A673 (cell line): ENCODE measurements at regions not wholly inside any gene's neighbourhood (a gene's known extent, or its start where the extent isn't known, plus 50 kb on each side); places are given as distances from the start of the nearest gene placed in this dataset.

Experiments used
- BruUV-seq: library from RNA; stranded (reverse); fragments of 400-500 nt; replicated peaks from 2 replicates; lab custom pipeline; 2021; lab: Mats Ljungman, UMichigan
- CTCF ChIA-PET: fragments of 300-600 bp; sonication (Branson Sonifier 250); formaldehyde crosslinking; loops from one replicate; lab custom pipeline; 2022; ENCODE audit warnings: antibody characterized with exemption; lab: Charles Lee
- POLR2A ChIA-PET: fragments of 300-600 bp; sonication (Branson Sonifier 250); formaldehyde crosslinking; loops from one replicate; lab custom pipeline; 2022; ENCODE audit warnings: antibody characterized with exemption; ENCODE audit not compliant: low non-redundant PET; lab: Charles Lee
- DNase-seq: peaks from one replicate; pipeline ENCODE4 v3.0.0-alpha.2; 2015; ENCODE audit warnings: low spot score
- H3K27ac ChIP-seq: fragments of 200-600 bp; sonication (generic); 2 replicates; pipeline ENCODE4 v1.5.1; 2016; ENCODE audit warnings: mixed run types, low read depth, mild to moderate bottlenecking, mixed read lengths, antibody characterized with exemption, low read length; ENCODE audit not compliant: poor library complexity, severe bottlenecking
- H3K27me3 ChIP-seq: fragments of 200-600 bp; sonication (generic); replicated peaks from 2 replicates; pipeline ENCODE4 v1.6.1; 2017; ENCODE audit warnings: mixed run types, low read depth, mild to moderate bottlenecking, mixed read lengths, antibody characterized with exemption, low read length; ENCODE audit not compliant: insufficient read depth, poor library complexity
- H3K36me3 ChIP-seq: fragments of 200-600 bp; sonication (generic); 2 replicates; pipeline ENCODE4 v1.6.1; 2016; ENCODE audit warnings: mixed run types, mild to moderate bottlenecking, mixed read lengths, antibody characterized with exemption, low read length; ENCODE audit not compliant: insufficient read depth, poor library complexity, severe bottlenecking
- H3K4me1 ChIP-seq: fragments of 200-600 bp; sonication (generic); 2 replicates; pipeline ENCODE4 v1.6.1; 2017; ENCODE audit warnings: mixed run types, mild to moderate bottlenecking, mixed read lengths, antibody characterized with exemption, low read length; ENCODE audit not compliant: insufficient read depth, poor library complexity, severe bottlenecking
- H3K4me3 ChIP-seq: fragments of 200-600 bp; sonication (generic); 2 replicates; pipeline ENCODE4 v1.5.1; 2016; ENCODE audit warnings: low read depth, mixed run types, mild to moderate bottlenecking, mixed read lengths, low read length; ENCODE audit not compliant: poor library complexity, severe bottlenecking
- H3K9me3 ChIP-seq: fragments of 200-600 bp; sonication (generic); 2 replicates; pipeline ENCODE4 v1.6.1; 2016; ENCODE audit warnings: mixed run types, low read depth, mild to moderate bottlenecking, mixed read lengths, antibody characterized with exemption, low read length; ENCODE audit not compliant: poor library complexity, severe bottlenecking
- CTCF ChIP-seq: fragments of 300-800, 200-600 bp; sonication (generic); conservative IDR thresholded peaks from 2 replicates; pipeline ENCODE4 v1.5.1; 2017; ENCODE audit warnings: low read depth, mild to moderate bottlenecking, antibody characterized with exemption, low read length, moderate library complexity, mixed read lengths
- EZH2 ChIP-seq: fragments of 200-600 bp; sonication (generic); IDR thresholded peaks from 2 replicates; pipeline ENCODE4 v1.6.1; 2017; ENCODE audit warnings: borderline replicate concordance, low read depth, mild to moderate bottlenecking, mixed read lengths, antibody characterized with exemption, low read length; ENCODE audit not compliant: poor library complexity, severe bottlenecking
- intact Hi-C: fragments of 100-400 bp; cut with micrococcal nuclease; formaldehyde crosslinking; loops from one replicate; pipeline ENCODE4 v1.10.0; 2022; ENCODE audit not compliant: unreplicated experiment

GRCh38 chr16:48014349-48015135 is 141.3 kb downstream of the ABCC12 start:
- intact Hi-C loops: no loop called here
- Histone ChIP-seq H3K4me1 (no peaks in the 10 kb centered on the region), H3K36me3 (no peaks in the 10 kb centered on the region), H3K27ac (no peak overlapping the region), H3K4me3 (no peak overlapping the region), H3K9me3 (no peaks in the 10 kb centered on the region), H3K27me3 (no peaks in the 10 kb centered on the region)
- CTCF ChIA-PET: no interaction called here
- TF ChIP-seq EZH2 (no peak), CTCF (no peak)
- peak; percentile 15 for DNase-seq
- no TSS peak for BruUV-seq
- POLR2A ChIA-PET: no interaction called here

DNA sequence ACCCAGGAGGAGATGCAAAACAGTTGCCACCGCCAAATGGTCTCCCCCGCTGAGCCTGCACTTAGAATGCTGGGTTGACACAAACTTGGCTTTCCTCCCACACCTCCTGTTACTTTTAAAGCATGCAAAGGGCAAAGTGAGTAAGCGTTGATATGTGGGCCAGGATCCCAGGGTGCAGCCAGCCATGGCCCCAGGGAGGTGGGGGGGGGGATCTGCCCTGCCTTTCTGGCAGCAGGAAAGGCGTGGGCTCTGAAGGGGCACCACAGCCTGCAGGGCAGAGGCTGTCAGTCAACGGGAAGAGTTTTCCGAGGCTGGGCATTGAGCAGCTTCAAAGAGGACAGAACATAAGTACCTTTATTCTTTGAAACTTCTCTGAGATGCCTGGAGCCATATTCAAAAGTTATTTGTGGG is 142.3 kb downstream of the ABCC12 start:
- intact Hi-C loops: no loop called here
- CTCF ChIA-PET: interaction anchor here (1.0 kb wide), 1 partner anchor 976 kb away, joined by 5 read pairs; no protein-coding TSS in a partner anchor
- Histone ChIP-seq H3K4me1 (no peaks in the 10 kb centered on the region), H3K27me3 (no peaks in the 10 kb centered on the region), H3K27ac (no peak overlapping the region), H3K9me3 (no peaks in the 10 kb centered on the region), H3K36me3 (no peaks in the 10 kb centered on the region), H3K4me3 (no peak overlapping the region)
- POLR2A ChIA-PET: no interaction called here
- peak; percentile 82 for DNase-seq
- TF ChIP-seq CTCF: no peak
- BruUV-seq: no TSS peak

DNA sequence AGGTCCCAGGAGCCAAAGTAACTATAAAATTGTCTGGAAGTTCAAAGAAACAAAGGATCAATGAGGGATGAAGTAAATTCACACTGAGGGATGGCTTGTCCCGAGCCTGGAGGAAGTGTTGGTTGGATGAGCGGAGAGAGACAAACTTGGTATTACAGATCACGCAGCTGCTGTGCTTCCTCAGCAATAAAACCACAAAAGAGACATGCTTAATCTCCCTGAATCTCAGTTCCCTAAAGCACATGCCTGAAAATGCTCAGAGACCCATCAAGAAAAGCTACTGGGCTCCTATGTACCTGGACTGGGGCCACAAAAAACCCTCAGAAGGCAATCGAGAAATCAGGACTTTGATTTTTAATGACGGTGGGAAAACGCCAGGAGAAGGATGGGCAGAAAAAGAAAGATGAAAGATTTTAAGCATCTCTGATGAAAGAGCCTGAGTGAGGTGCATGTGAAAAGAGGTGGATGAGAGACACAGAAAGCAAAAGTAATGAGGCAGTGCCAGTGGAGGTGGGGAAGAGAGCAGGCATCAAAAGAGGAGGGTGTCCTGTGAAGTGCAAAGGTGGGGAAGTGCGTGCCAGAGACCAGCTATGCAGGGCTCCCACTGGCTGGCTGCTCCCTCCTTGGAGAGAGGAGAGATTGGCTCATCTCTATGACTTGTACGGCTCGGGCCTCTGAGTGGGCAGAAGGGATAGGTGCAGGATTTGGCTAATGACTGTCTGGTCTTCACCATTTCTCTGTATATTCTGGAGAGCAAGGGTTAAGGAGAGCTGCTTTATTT is 143.7 kb downstream of the ABCC12 start:
- H3K4me1 ChIP-seq: no peaks in the 10 kb centered on the region
- TF ChIP-seq EZH2 (no peak), CTCF (no peak)
- no peaks in the 10 kb centered on the region for H3K27me3 ChIP-seq
- H3K9me3 ChIP-seq: no peaks in the 10 kb centered on the region
- no peak overlapping the region for H3K4me3 ChIP-seq
- intact Hi-C loops: no loop called here
- peak; percentile 15 for DNase-seq
- no peaks in the 10 kb centered on the region for H3K36me3 ChIP-seq
- no peak overlapping the region for H3K27ac ChIP-seq
- ChIA-PET CTCF (interaction anchor here (1.0 kb wide), 1 partner anchor 974 kb away, joined by 5 read pairs; no protein-coding TSS in a partner anchor), POLR2A (no interaction called here)
- no TSS peak for BruUV-seq
